Mammary epithelial cell (primary cell): ENCODE measurements at regions not wholly inside any gene's neighbourhood (a gene's known extent, or its start where the extent isn't known, plus 50 kb on each side); places are given as distances from the start of the nearest gene placed in this dataset.

Experiments
- EZH2 ChIP-seq: IDR thresholded peaks from 2 replicates; pipeline ENCODE4 v1.6.1; 2012; ENCODE audit warnings: low read length, inconsistent platforms, borderline replicate concordance
- TF ChIP-seq, protein P1 (sequence below), 2 donors: IDR thresholded peaks in 1 of 2; conservative IDR thresholded peaks in 1 of 2; 2 replicates each; pipeline ENCODE4 v1.5.1; 2011 to 2012; ENCODE audit warnings: inconsistent platforms in 2 of 2, low read length in 2 of 2, mild to moderate bottlenecking in 2 of 2, control low read depth in 1 of 2, low read depth in 1 of 2; ENCODE audit not compliant: insufficient read depth in 1 of 2; ENCODE audit errors: extremely low read depth in 1 of 2

DNA sequence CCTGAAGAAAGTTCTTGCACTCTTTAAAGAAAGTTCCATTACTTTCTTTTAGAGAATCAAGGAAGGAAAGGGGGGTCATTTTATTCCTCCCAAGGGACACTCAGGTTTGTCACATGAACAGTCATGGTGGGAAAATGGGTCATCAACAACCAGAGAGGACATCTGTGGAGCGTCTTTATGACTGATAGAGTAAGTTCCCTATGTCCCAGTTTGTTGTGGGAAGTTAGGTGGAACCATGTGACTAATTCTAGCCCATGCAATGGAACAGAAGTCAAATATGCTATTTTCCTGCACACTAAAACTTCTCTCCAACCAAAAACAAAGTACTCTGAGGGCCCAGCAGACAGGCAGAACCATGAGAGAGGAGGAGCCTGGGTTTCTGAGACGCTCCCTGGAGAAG is 165.6 kb upstream of the SERTAD2 start:
- TF ChIP-seq, protein P1, sequence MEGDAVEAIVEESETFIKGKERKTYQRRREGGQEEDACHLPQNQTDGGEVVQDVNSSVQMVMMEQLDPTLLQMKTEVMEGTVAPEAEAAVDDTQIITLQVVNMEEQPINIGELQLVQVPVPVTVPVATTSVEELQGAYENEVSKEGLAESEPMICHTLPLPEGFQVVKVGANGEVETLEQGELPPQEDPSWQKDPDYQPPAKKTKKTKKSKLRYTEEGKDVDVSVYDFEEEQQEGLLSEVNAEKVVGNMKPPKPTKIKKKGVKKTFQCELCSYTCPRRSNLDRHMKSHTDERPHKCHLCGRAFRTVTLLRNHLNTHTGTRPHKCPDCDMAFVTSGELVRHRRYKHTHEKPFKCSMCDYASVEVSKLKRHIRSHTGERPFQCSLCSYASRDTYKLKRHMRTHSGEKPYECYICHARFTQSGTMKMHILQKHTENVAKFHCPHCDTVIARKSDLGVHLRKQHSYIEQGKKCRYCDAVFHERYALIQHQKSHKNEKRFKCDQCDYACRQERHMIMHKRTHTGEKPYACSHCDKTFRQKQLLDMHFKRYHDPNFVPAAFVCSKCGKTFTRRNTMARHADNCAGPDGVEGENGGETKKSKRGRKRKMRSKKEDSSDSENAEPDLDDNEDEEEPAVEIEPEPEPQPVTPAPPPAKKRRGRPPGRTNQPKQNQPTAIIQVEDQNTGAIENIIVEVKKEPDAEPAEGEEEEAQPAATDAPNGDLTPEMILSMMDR (conservative IDR thresholded peaks at IDR 0.05 in 1 of 2, IDR thresholded peaks at IDR 0.05 in 1 of 2; ENCODE audit: extremely low read depth in 1 of 2, insufficient read depth in 1 of 2, low read depth in 1 of 2, low read length in 2 of 2): no peak
- no peak for TF ChIP-seq EZH2
